ENCODE measurements at regions not wholly inside any gene's neighbourhood (a gene's known extent, or its start where the extent isn't known, plus 50 kb on each side); places are given as distances from the start of the nearest gene placed in this dataset.
"Not testable (repeated sequence)": the region's sequence is repeated elsewhere in the genome, so short reads cannot be mapped to it uniquely, and the experiment has no call there.

- Mint-ChIP-seq H3K9me3 (peaks cover 6% of the 10 kb centered on the region), H3K27ac (ENCODE audit: unreplicated experiment) (no peak overlapping the region), H3K27me3 (ENCODE audit: low read depth) (no peaks in the 10 kb centered on the region), H3K36me3 (ENCODE audit: low read depth) (no peaks in the 10 kb centered on the region), H3K4me1 (no peaks in the 10 kb centered on the region), H3K4me3 (no peak overlapping the region)
- no peak for TF ChIP-seq CTCF (conservative IDR thresholded peaks at IDR 0.05)
- no peak for DNase-seq (ENCODE audit: low read depth, low spot score)
Measured at GRCh38 chr5:36458746-36459145, 147.7 kb upstream of the SLC1A3 start.

- H3K9me3 Mint-ChIP-seq, result peaks cover 6% of the 10 kb centered on the region
- no peaks in the 10 kb centered on the region for H3K27me3 Mint-ChIP-seq (ENCODE audit: low read depth)
- no peaks in the 10 kb centered on the region for H3K4me1 Mint-ChIP-seq
- H3K27ac Mint-ChIP-seq (ENCODE audit: unreplicated experiment), result no peak overlapping the region
- H3K36me3 Mint-ChIP-seq (ENCODE audit: low read depth), result no peaks in the 10 kb centered on the region
- no peak for DNase-seq (ENCODE audit: low read depth, low spot score)
- H3K4me3 Mint-ChIP-seq, result no peak overlapping the region
- peak; percentile 54 for TF ChIP-seq CTCF (conservative IDR thresholded peaks at IDR 0.05)
Measured at GRCh38 chr5:36459176-36460135, 146.9 kb upstream of the SLC1A3 start.

GRCh38 chr5:36462295-36463021 lies 143.9 kb upstream of the SLC1A3 start:
- TF ChIP-seq CTCF (conservative IDR thresholded peaks at IDR 0.05), result no peak
- Mint-ChIP-seq H3K36me3 (ENCODE audit: low read depth) (no peaks in the 10 kb centered on the region), H3K27ac (ENCODE audit: unreplicated experiment) (no peak overlapping the region), H3K4me1 (no peaks in the 10 kb centered on the region), H3K9me3 (peaks cover 6% of the 10 kb centered on the region), H3K27me3 (ENCODE audit: low read depth) (no peaks in the 10 kb centered on the region), H3K4me3 (no peak overlapping the region)
- no peak for DNase-seq (ENCODE audit: low read depth, low spot score)

- not testable (repeated sequence) for H3K36me3 Mint-ChIP-seq (ENCODE audit: low read depth); H3K4me1 Mint-ChIP-seq; H3K27ac Mint-ChIP-seq (ENCODE audit: unreplicated experiment); DNase-seq (ENCODE audit: low read depth, low spot score); H3K4me3 Mint-ChIP-seq; H3K27me3 Mint-ChIP-seq (ENCODE audit: low read depth); H3K9me3 Mint-ChIP-seq
Measured at GRCh38 chr5:36475942-36476341, 130.5 kb upstream of the SLC1A3 start.

GRCh38 chr5:36478646-36479317 lies 127.6 kb upstream of the SLC1A3 start:
- Mint-ChIP-seq H3K4me1 (no peaks in the 10 kb centered on the region), H3K36me3 (ENCODE audit: low read depth) (no peaks in the 10 kb centered on the region), H3K4me3 (no peak overlapping the region), H3K27me3 (ENCODE audit: low read depth) (no peaks in the 10 kb centered on the region), H3K9me3 (peaks cover 2% of the 10 kb centered on the region), H3K27ac (ENCODE audit: unreplicated experiment) (no peak overlapping the region)
- DNase-seq (ENCODE audit: low read depth, low spot score), result no peak
- no peak for TF ChIP-seq CTCF (conservative IDR thresholded peaks at IDR 0.05)
